Lung (tissue), 11 donors: ENCODE measurements at regions not wholly inside any gene's neighbourhood (a gene's known extent, or its start where the extent isn't known, plus 50 kb on each side); places are given as distances from the start of the nearest gene placed in this dataset.
"Not testable (repeated sequence)": the region's sequence is repeated elsewhere in the genome, so short reads cannot be mapped to it uniquely, and the experiment has no call there.

Experiments used
- ATAC-seq: fragments of 200-7000 bp; cut with Tn5 transposase; one replicate; pipeline ENCODE4 v1.9.1; 2020; ENCODE audit warnings: moderate number of reproducible peaks; ENCODE audit not compliant: insufficient read depth, low FRiP score
- DNase-seq, 3 donors: peaks; one replicate each; pipeline ENCODE4 v3.0.0-alpha.2; 2013 to 2017
- H3K27ac ChIP-seq, 2 donors: one replicate each; pipeline ENCODE4 v1.5.1; 2013; ENCODE audit warnings: mild to moderate bottlenecking in 2 of 2, moderate library complexity in 2 of 2, control low read depth in 1 of 2, inconsistent platforms in 1 of 2, low read depth in 1 of 2, low read length in 1 of 2
- H3K27me3 ChIP-seq, 3 donors: one replicate each; pipeline ENCODE4 v1.5.1; 2013; ENCODE audit warnings: low read length in 2 of 3; ENCODE audit not compliant: control insufficient read depth in 3 of 3, insufficient read depth in 3 of 3
- H3K36me3 ChIP-seq, 4 donors: one replicate each; pipeline ENCODE4 v1.5.1; 2013; ENCODE audit warnings: low read length in 4 of 4, mild to moderate bottlenecking in 1 of 4, moderate library complexity in 1 of 4; ENCODE audit not compliant: control insufficient read depth in 4 of 4, insufficient read depth in 4 of 4
- H3K4me1 ChIP-seq, 5 donors: one replicate each; pipeline ENCODE4 v1.5.1; 2013; ENCODE audit warnings: low read length in 5 of 5, mild to moderate bottlenecking in 2 of 5, moderate library complexity in 1 of 5; ENCODE audit not compliant: control insufficient read depth in 5 of 5, insufficient read depth in 5 of 5
- H3K4me3 ChIP-seq: one replicate; pipeline ENCODE4 v1.5.1; 2013; ENCODE audit warnings: mild to moderate bottlenecking, control low read depth, moderate library complexity
- H3K9ac ChIP-seq, 2 donors: one replicate each; pipeline ENCODE4 v1.5.1; 2013; ENCODE audit warnings: low read length in 2 of 2, control low read depth in 1 of 2; ENCODE audit not compliant: insufficient read depth in 1 of 2
- H3K9me3 ChIP-seq, 4 donors: one replicate each; pipeline ENCODE4 v1.5.1; 2013; ENCODE audit warnings: low read length in 3 of 4, mild to moderate bottlenecking in 1 of 4, moderate library complexity in 1 of 4; ENCODE audit not compliant: control insufficient read depth in 4 of 4, insufficient read depth in 3 of 4
- CTCF ChIP-seq: IDR thresholded peaks from 2 replicates; pipeline ENCODE4 v1.5.1; 2012; ENCODE audit warnings: mild to moderate bottlenecking; ENCODE audit errors: control extremely low read depth, extremely low read depth
- WGBS, 2 donors: extraction: QIAGEN DNeasy Blood & Tissue Kit; methylation state at CpG; one replicate each; pipeline ENCODE4 v1.1.7; 2013; 5-methylcytosine and 5-hydroxymethylcytosine counted together
- donor health status: control.
- donor health status: control.
- donor health status: Bipolar disorder and iron deficiency.
- donor health status: healthy.
- donor health status: DM: yes; HTN: yes; CAD: no.

DNA sequence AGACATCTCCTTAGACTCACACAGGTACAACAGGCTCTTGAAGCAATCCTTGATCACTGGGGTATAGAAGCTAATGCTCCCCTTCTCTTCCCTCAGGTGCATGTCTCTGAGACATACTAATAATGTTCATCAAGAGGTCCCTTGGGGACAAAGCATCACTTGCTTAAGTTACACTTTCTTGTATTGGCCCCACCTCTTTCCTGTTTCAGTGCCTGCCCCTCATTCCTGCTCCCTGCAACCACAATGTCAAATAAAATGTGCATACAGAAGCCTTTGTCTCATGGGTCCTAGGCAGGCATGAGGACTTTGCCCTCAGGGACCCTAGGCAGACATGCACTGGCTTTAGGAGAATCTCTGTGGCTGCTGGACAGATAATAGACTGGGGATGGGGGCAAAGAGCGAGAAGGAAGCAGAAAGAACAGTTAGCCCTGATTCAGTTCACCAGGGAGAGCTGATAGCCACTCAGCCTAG lies 175.0 kb upstream of the NPY start:
- H3K9me3 ChIP-seq = no peaks in the 10 kb centered on the region
- TF ChIP-seq CTCF = no peak

GRCh38 chr7:24110056-24110455 lies 173.9 kb upstream of the NPY start:
- no peak for ATAC-seq
- H3K9me3 ChIP-seq = no peaks in the 10 kb centered on the region
- H3K36me3 ChIP-seq = no peaks in the 10 kb centered on the region
- 69 to 83% methylated on average over 2 of the region's 2 CpGs for WGBS, 2 donors
- no peak for DNase-seq
- no peaks in the 10 kb centered on the region for H3K4me1 ChIP-seq
- TF ChIP-seq CTCF = no peak
- H3K27ac ChIP-seq = no peak overlapping the region
- no peaks in the 10 kb centered on the region for H3K27me3 ChIP-seq
- no peak overlapping the region for H3K9ac ChIP-seq
- no peak overlapping the region for H3K4me3 ChIP-seq

More for the DNA sequence above, 175.0 kb upstream of the NPY start:
- H3K9ac ChIP-seq = no peak overlapping the region
- no peak for DNase-seq
- no peaks in the 10 kb centered on the region for H3K36me3 ChIP-seq
- no peak overlapping the region for H3K27ac ChIP-seq
- no peak for ATAC-seq
- H3K4me3 ChIP-seq = no peak overlapping the region
- 72 to 87% methylated on average over 1 of the region's 1 CpG for WGBS, 2 donors
- no peaks in the 10 kb centered on the region for H3K27me3 ChIP-seq
- H3K4me1 ChIP-seq = no peaks in the 10 kb centered on the region

DNA sequence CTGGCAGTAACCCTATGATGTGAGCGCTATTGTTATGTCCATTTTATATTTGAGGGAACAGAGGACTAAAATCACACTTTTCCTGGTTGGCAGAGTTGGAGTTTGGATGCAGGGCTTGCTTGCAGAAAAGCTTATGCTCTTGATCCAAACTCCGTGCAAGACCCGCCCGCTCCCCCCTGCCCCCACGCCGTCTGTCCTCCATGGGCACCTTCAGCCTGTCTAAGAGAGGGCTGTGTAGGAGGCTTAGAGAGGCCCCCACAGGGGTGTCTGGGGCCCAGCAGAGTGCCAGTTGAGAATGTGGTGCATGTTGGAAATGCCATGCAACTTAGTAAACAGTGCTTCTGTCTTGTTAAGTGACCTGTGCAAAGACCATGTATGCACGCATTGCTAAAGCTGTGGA lies 170.5 kb upstream of the NPY start:
- DNase-seq = no peak
- Histone ChIP-seq H3K27ac (no peak overlapping the region), H3K4me3 (no peak overlapping the region), H3K9ac (no peak overlapping the region), H3K36me3 (no peaks in the 10 kb centered on the region), H3K27me3 (no peaks in the 10 kb centered on the region), H3K9me3 (no peaks in the 10 kb centered on the region), H3K4me1 (no peaks in the 10 kb centered on the region)
- WGBS, 2 donors = 94 to 97% methylated on average over 7 of the region's 7 CpGs
- no peak for TF ChIP-seq CTCF
- no peak for ATAC-seq

DNA sequence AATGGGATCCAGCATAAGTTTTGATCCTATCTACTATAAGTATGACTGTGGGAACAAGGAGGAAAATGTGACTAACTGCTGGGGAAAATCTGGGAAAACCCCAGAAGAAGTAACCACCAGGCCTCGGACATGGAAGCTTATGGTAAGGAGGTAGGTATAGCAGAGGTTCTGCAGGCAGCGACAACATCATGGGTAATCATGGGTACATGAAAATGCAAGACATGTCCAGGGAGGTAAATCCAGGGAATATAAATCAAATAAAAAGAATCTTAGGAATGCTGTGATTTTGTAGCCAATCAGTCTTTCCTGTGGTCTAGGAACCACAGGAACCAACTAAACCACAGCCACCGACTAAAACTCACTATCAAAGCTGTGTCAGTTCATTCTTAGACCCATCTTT lies 168.3 kb upstream of the NPY start:
- no peak for TF ChIP-seq CTCF
- H3K36me3 ChIP-seq = no peaks in the 10 kb centered on the region
- no peak overlapping the region for H3K9ac ChIP-seq
- H3K4me1 ChIP-seq = no peaks in the 10 kb centered on the region
- no peak overlapping the region for H3K4me3 ChIP-seq
- H3K9me3 ChIP-seq = no peaks in the 10 kb centered on the region
- H3K27ac ChIP-seq = no peak overlapping the region
- H3K27me3 ChIP-seq = no peaks in the 10 kb centered on the region
- ATAC-seq (no peak), DNase-seq (no peak)
- 70 to 74% methylated on average over 3 of the region's 3 CpGs for WGBS, 2 donors

DNA sequence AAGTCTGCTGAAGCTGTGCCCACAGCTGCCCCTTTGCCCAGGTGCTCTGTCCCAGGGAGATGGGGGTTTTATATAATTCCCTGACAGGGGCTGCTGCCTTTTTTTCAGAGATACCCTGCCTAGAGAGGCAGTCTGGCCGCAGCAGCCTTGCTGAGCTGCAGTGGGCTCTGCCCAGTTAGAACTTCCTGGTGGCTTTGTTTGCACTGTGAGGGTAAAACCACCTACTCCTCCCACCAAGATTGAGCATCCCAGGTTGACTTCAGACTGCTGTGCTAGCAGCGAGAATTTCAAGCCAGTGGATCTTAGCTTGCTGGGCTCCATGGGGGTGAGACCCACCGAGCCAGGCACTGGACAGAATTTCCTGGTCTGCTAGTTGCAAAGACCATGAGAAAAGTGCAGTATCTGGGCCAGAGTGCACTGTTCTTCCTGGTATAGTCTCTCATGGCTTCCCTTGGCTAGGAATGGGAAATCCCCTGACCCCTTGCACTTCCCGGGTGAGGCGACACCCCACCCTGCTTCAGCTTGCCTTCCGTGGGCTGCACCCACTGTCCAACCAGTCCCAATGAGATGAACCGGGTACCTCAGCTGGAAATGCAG lies 166.0 kb upstream of the NPY start:
- DNase-seq, H3K9me3 ChIP-seq, ATAC-seq, H3K27me3 ChIP-seq, H3K36me3 ChIP-seq, H3K27ac ChIP-seq, H3K4me3 ChIP-seq, H3K4me1 ChIP-seq, H3K9ac ChIP-seq: not testable (repeated sequence)
- WGBS, 2 donors = 77 to 82% methylated on average over 7 of the region's 7 CpGs
